ENCODE measurements at regions not wholly inside any gene's neighbourhood (a gene's known extent, or its start where the extent isn't known, plus 50 kb on each side); places are given as distances from the start of the nearest gene placed in this dataset.

DNA sequence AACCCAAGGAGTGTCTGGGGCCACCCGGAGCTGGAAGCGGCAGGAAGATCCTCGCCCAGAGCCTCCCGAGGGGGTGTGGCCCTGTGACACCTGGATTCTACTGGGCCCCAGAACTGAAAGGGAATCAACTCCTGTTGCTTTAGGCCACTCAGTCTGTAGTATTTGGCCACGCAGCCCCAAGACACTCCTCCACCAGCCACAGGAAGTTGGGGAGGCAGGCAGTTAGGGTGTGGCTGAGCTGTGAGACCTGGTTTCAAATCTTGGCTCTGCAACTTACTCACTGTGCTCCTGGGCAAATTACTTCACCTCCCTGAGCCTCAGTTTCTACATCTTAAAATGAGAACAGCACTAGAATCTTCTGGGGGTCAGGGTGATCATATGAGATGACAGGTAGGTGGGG lies 119.8 kb upstream of the PPP1R26 start:
- TF ChIP-seq, protein P1, sequence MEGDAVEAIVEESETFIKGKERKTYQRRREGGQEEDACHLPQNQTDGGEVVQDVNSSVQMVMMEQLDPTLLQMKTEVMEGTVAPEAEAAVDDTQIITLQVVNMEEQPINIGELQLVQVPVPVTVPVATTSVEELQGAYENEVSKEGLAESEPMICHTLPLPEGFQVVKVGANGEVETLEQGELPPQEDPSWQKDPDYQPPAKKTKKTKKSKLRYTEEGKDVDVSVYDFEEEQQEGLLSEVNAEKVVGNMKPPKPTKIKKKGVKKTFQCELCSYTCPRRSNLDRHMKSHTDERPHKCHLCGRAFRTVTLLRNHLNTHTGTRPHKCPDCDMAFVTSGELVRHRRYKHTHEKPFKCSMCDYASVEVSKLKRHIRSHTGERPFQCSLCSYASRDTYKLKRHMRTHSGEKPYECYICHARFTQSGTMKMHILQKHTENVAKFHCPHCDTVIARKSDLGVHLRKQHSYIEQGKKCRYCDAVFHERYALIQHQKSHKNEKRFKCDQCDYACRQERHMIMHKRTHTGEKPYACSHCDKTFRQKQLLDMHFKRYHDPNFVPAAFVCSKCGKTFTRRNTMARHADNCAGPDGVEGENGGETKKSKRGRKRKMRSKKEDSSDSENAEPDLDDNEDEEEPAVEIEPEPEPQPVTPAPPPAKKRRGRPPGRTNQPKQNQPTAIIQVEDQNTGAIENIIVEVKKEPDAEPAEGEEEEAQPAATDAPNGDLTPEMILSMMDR (IDR thresholded peaks at IDR 0.05) = no peak
- TF ChIP-seq POLR2A (IDR thresholded peaks at IDR 0.05) = no peak
- no peak for TF ChIP-seq POLR2AphosphoS5 (IDR thresholded peaks at IDR 0.05)

All from breast epithelium (tissue), 3 donors.